ENCODE measurements at regions not wholly inside any gene's neighbourhood (a gene's known extent, or its start where the extent isn't known, plus 50 kb on each side); places are given as distances from the start of the nearest gene placed in this dataset.
"Not testable (repeated sequence)": the region's sequence is repeated elsewhere in the genome, so short reads cannot be mapped to it uniquely, and the experiment has no call there.

- no peak for DNase-seq (ENCODE audit: low read depth, low spot score)
- TF ChIP-seq CTCF (IDR thresholded peaks at IDR 0.05; ENCODE audit: low read depth, low read length), result no peak
- in situ Hi-C loops (cut with HindIII; ENCODE audit: low sequenced_read_pairs), result no loop called here
- no peak overlapping the region for H3K4me3 ChIP-seq (ENCODE audit: low read depth, low read length)
Measured at GRCh38 chr12:33226671-33227070, 212.9 kb downstream of the SYT10 start.

- no peak for DNase-seq (ENCODE audit: low read depth, low spot score)
- no peak overlapping the region for H3K4me3 ChIP-seq (ENCODE audit: low read depth, low read length)
- in situ Hi-C loops (cut with HindIII; ENCODE audit: low sequenced_read_pairs), result no loop called here
- TF ChIP-seq CTCF (IDR thresholded peaks at IDR 0.05; ENCODE audit: low read depth, low read length), result no peak
Measured at GRCh38 chr12:33223956-33224355, 215.7 kb downstream of the SYT10 start.

- in situ Hi-C loops (cut with HindIII; ENCODE audit: low sequenced_read_pairs), result no loop called here
Measured at GRCh38 chr12:33222357-33222756, 217.3 kb downstream of the SYT10 start.

GRCh38 chr12:33205981-33206380 lies 233.6 kb downstream of the SYT10 start:
- in situ Hi-C loops (cut with HindIII; ENCODE audit: low sequenced_read_pairs), result no loop called here
- TF ChIP-seq CTCF (IDR thresholded peaks at IDR 0.05; ENCODE audit: low read depth, low read length), result no peak
- no peak for DNase-seq (ENCODE audit: low read depth, low spot score)
- no peak overlapping the region for H3K4me3 ChIP-seq (ENCODE audit: low read depth, low read length)

More at GRCh38 chr12:33222357-33222756, 217.3 kb downstream of the SYT10 start:
- TF ChIP-seq CTCF (IDR thresholded peaks at IDR 0.05; ENCODE audit: low read depth, low read length), result no peak
- no peak for DNase-seq (ENCODE audit: low read depth, low spot score)
- H3K4me3 ChIP-seq (ENCODE audit: low read depth, low read length), result no peak overlapping the region

- DNase-seq (ENCODE audit: low read depth, low spot score); H3K4me3 ChIP-seq (ENCODE audit: low read depth, low read length); in situ Hi-C loops (cut with HindIII; ENCODE audit: low sequenced_read_pairs): not testable (repeated sequence)
Measured at GRCh38 chr12:33194389-33194788, 245.2 kb downstream of the SYT10 start.

- DNase-seq (ENCODE audit: low read depth, low spot score), result no peak
- in situ Hi-C loops (cut with HindIII; ENCODE audit: low sequenced_read_pairs), result no loop called here
- TF ChIP-seq CTCF (IDR thresholded peaks at IDR 0.05; ENCODE audit: low read depth, low read length), result no peak
- no peak overlapping the region for H3K4me3 ChIP-seq (ENCODE audit: low read depth, low read length)
Measured at GRCh38 chr12:33192226-33192625, 247.4 kb downstream of the SYT10 start.

GRCh38 chr12:33187409-33187808 lies 252.2 kb downstream of the SYT10 start:
- DNase-seq (ENCODE audit: low read depth, low spot score), result no peak
- no peak for TF ChIP-seq CTCF (IDR thresholded peaks at IDR 0.05; ENCODE audit: low read depth, low read length)
- in situ Hi-C loops (cut with HindIII; ENCODE audit: low sequenced_read_pairs), result no loop called here
- no peak overlapping the region for H3K4me3 ChIP-seq (ENCODE audit: low read depth, low read length)
